ENCODE measurements at regions not wholly inside any gene's neighbourhood (a gene's known extent, or its start where the extent isn't known, plus 50 kb on each side); places are given as distances from the start of the nearest gene placed in this dataset.

- no peak for DNase-seq (ENCODE audit: low read depth)
- TF ChIP-seq CTCF (conservative IDR thresholded peaks at IDR 0.05; ENCODE audit: low read depth, low read length), result no peak
- no peak overlapping the region for H3K4me3 ChIP-seq (ENCODE audit: low read depth, low read length)
Measured at GRCh38 chr1:72846476-72847278, 564.3 kb upstream of the NEGR1 start.

- DNase-seq (ENCODE audit: low read depth), result no peak
- no peak for TF ChIP-seq CTCF (conservative IDR thresholded peaks at IDR 0.05; ENCODE audit: low read depth, low read length)
- no peak overlapping the region for H3K4me3 ChIP-seq (ENCODE audit: low read depth, low read length)
Measured at GRCh38 chr1:72845981-72846380, 563.6 kb upstream of the NEGR1 start.

- no peak overlapping the region for H3K4me3 ChIP-seq (ENCODE audit: low read depth, low read length)
- TF ChIP-seq CTCF (conservative IDR thresholded peaks at IDR 0.05; ENCODE audit: low read depth, low read length), result peak; percentile 22
- DNase-seq (ENCODE audit: low read depth), result peak; percentile 7
Measured at GRCh38 chr1:72845381-72845780, 563.0 kb upstream of the NEGR1 start.

GRCh38 chr1:72837781-72838180 is 555.4 kb upstream of the NEGR1 start:
- DNase-seq (ENCODE audit: low read depth), result no peak
- no peak overlapping the region for H3K4me3 ChIP-seq (ENCODE audit: low read depth, low read length)
- TF ChIP-seq CTCF (conservative IDR thresholded peaks at IDR 0.05; ENCODE audit: low read depth, low read length), result no peak

GRCh38 chr1:72830606-72831390 is 548.5 kb upstream of the NEGR1 start:
- H3K4me3 ChIP-seq (ENCODE audit: low read depth, low read length), result no peak overlapping the region
- no peak for TF ChIP-seq CTCF (conservative IDR thresholded peaks at IDR 0.05; ENCODE audit: low read depth, low read length)
- DNase-seq (ENCODE audit: low read depth), result no peak

- TF ChIP-seq CTCF (conservative IDR thresholded peaks at IDR 0.05; ENCODE audit: low read depth, low read length), result no peak
- no peak overlapping the region for H3K4me3 ChIP-seq (ENCODE audit: low read depth, low read length)
- peak; percentile 24 for DNase-seq (ENCODE audit: low read depth)
Measured at GRCh38 chr1:72827278-72827677, 544.9 kb upstream of the NEGR1 start.
